HEK293 (cell line): ENCODE measurements at regions not wholly inside any gene's neighbourhood (a gene's known extent, or its start where the extent isn't known, plus 50 kb on each side); places are given as distances from the start of the nearest gene placed in this dataset.
A peak's percentile ranks its signal among the peaks of the same experiment; 100 is the strongest.
"Not testable (repeated sequence)": the region's sequence is repeated elsewhere in the genome, so short reads cannot be mapped to it uniquely, and the experiment has no call there.

Source experiments
- CTCF ChIA-PET: fragments of 350-600 bp; formaldehyde crosslinking; extraction: SDS; loops from one replicate; lab custom pipeline; 2021; ENCODE audit warnings: antibody characterized with exemption; lab: Yijun Ruan, JAX
- POLR2A ChIA-PET: fragments of 300-600 bp; formaldehyde crosslinking; extraction: SDS; loops from one replicate; lab custom pipeline; 2020; ENCODE audit warnings: antibody characterized with exemption, inconsistent platforms; lab: Yijun Ruan, JAX
- H3K27ac ChIP-seq: fragments of 200-500 bp; sonication (Bioruptor generic); 2 replicates; pipeline ENCODE4 v1.5.1; 2014; ENCODE audit warnings: low read depth, low read length, control low read depth, inconsistent platforms; ENCODE audit errors: extremely low read depth
- H3K36me3 ChIP-seq, 2 experiments: fragments of 200-500 bp in 1 of 2; sonication (Bioruptor generic) in 1 of 2; 1 replicate in 1 of 2; 2 replicates in 1 of 2; pipeline ENCODE4 v1.5.1; 2014 to 2017; ENCODE audit warnings: inconsistent platforms in 2 of 2, low read length in 2 of 2; ENCODE audit not compliant: control insufficient read depth in 2 of 2, insufficient read depth in 1 of 2
- H3K4me1 ChIP-seq: fragments of 200-500 bp; sonication (Bioruptor generic); 2 replicates; pipeline ENCODE4 v1.5.1; 2014; ENCODE audit warnings: mild to moderate bottlenecking, low read length, inconsistent platforms; ENCODE audit not compliant: control insufficient read depth, insufficient read depth
- H3K4me3 ChIP-seq: 2 replicates; pipeline ENCODE4 v1.5.1; 2011; ENCODE audit warnings: low read depth, mild to moderate bottlenecking, control low read depth, low read length, moderate library complexity
- H3K9me3 ChIP-seq: fragments of 200-500 bp; sonication (Bioruptor generic); 2 replicates; pipeline ENCODE4 v1.5.1; 2014; ENCODE audit warnings: low read depth, low read length, inconsistent platforms; ENCODE audit not compliant: control insufficient read depth, insufficient read depth
- OVOL3 ChIP-seq: fragments of 450-650 bp; formaldehyde crosslinking; IDR thresholded peaks from 2 replicates; pipeline ENCODE4 v1.5.1; 2016; ENCODE audit warnings: missing biosample characterization, missing genetic modification characterization
- PRDM4 ChIP-seq: fragments of 450-650 bp; formaldehyde crosslinking; IDR thresholded peaks from 2 replicates; pipeline ENCODE4 v1.5.1; 2017; ENCODE audit warnings: missing biosample characterization, missing genetic modification characterization
- PRDM6 ChIP-seq: fragments of 450-650 bp; formaldehyde crosslinking; IDR thresholded peaks from 2 replicates; pipeline ENCODE4 v1.5.1; 2017; ENCODE audit warnings: missing biosample characterization, missing genetic modification characterization
- SCRT1 ChIP-seq: fragments of 450-650 bp; formaldehyde crosslinking; IDR thresholded peaks from 2 replicates; pipeline ENCODE4 v1.5.1; 2016; ENCODE audit warnings: missing biosample characterization, missing genetic modification characterization, borderline replicate concordance
- ZBTB26 ChIP-seq: fragments of 450-650 bp; formaldehyde crosslinking; optimal IDR thresholded peaks from 2 replicates; pipeline ENCODE3; 2016; ENCODE audit warnings: missing biosample characterization, mild to moderate bottlenecking, missing genetic modification characterization
- ZBTB6 ChIP-seq: fragments of 450-650 bp; formaldehyde crosslinking; IDR thresholded peaks from 2 replicates; pipeline ENCODE4 v1.5.1; 2017; ENCODE audit warnings: missing biosample characterization, missing genetic modification characterization
- ZFHX2 ChIP-seq: fragments of 450-650 bp; formaldehyde crosslinking; conservative IDR thresholded peaks from 2 replicates; pipeline ENCODE4 v1.5.1; 2016; ENCODE audit warnings: missing biosample characterization, missing genetic modification characterization
- ZNF10 ChIP-seq: fragments of 450-650 bp; formaldehyde crosslinking; IDR thresholded peaks from 2 replicates; pipeline ENCODE4 v1.5.1; 2017; ENCODE audit warnings: missing biosample characterization, missing genetic modification characterization
- ZNF140 ChIP-seq: fragments of 450-650 bp; formaldehyde crosslinking; IDR thresholded peaks from 2 replicates; pipeline ENCODE4 v1.5.1; 2016; ENCODE audit warnings: missing biosample characterization, missing genetic modification characterization
- ZNF16 ChIP-seq: fragments of 450-650 bp; formaldehyde crosslinking; IDR thresholded peaks from 2 replicates; pipeline ENCODE4 v1.5.1; 2016; ENCODE audit warnings: low read depth, missing biosample characterization, missing genetic modification characterization
- ZNF184 ChIP-seq: fragments of 450-650 bp; IDR thresholded peaks from 2 replicates; pipeline ENCODE4 v1.5.1; 2018; ENCODE audit warnings: missing biosample characterization, mild to moderate bottlenecking, missing genetic modification characterization
- ZNF214 ChIP-seq: fragments of 450-650 bp; formaldehyde crosslinking; IDR thresholded peaks from 2 replicates; pipeline ENCODE4 v1.5.1; 2017; ENCODE audit warnings: missing biosample characterization, mild to moderate bottlenecking, missing genetic modification characterization, borderline replicate concordance
- ZNF223 ChIP-seq: fragments of 450-650 bp; formaldehyde crosslinking; IDR thresholded peaks from 2 replicates; pipeline ENCODE4 v1.5.1; 2016; ENCODE audit warnings: missing biosample characterization, missing genetic modification characterization
- ZNF266 ChIP-seq: fragments of 450-650 bp; formaldehyde crosslinking; IDR thresholded peaks from 2 replicates; pipeline ENCODE4 v1.5.1; 2016; ENCODE audit warnings: missing biosample characterization, missing genetic modification characterization, low read depth
- ZNF324 ChIP-seq: fragments of 450-650 bp; formaldehyde crosslinking; IDR thresholded peaks from 2 replicates; pipeline ENCODE4 v1.5.1; 2016; ENCODE audit warnings: missing biosample characterization, missing genetic modification characterization
- ZNF354C ChIP-seq: fragments of 450-650 bp; formaldehyde crosslinking; IDR thresholded peaks from 2 replicates; pipeline ENCODE4 v1.5.1; 2016; ENCODE audit warnings: missing biosample characterization, missing genetic modification characterization, low read depth, borderline replicate concordance
- ZNF664 ChIP-seq: fragments of 450-650 bp; formaldehyde crosslinking; IDR thresholded peaks from 2 replicates; pipeline ENCODE4 v1.5.1; 2016; ENCODE audit warnings: missing biosample characterization, missing genetic modification characterization
- ZNF707 ChIP-seq: fragments of 450-650 bp; formaldehyde crosslinking; IDR thresholded peaks from 2 replicates; pipeline ENCODE4 v1.5.1; 2016; ENCODE audit warnings: missing biosample characterization, missing genetic modification characterization
- ZSCAN16 ChIP-seq: fragments of 450-650 bp; formaldehyde crosslinking; IDR thresholded peaks from 2 replicates; pipeline ENCODE4 v1.5.1; 2016; ENCODE audit warnings: missing biosample characterization, missing genetic modification characterization

- H3K27ac ChIP-seq, H3K36me3 ChIP-seq, H3K4me3 ChIP-seq, POLR2A ChIA-PET, H3K4me1 ChIP-seq, H3K9me3 ChIP-seq, CTCF ChIA-PET: not testable (repeated sequence)
- TF ChIP-seq ZNF707 (tag by site-specific recombination): peak; percentile 72
These were observed 104.0 kb downstream of the IFI44 start for GRCh38 chr1:78753679-78754078.

- no peaks in the 10 kb centered on the region for H3K9me3 ChIP-seq
- H3K4me3 ChIP-seq: no peak overlapping the region
- no peaks in the 10 kb centered on the region for H3K36me3 ChIP-seq
- ChIA-PET CTCF (interaction anchor here (0.6 kb wide), 1 partner anchor 24 kb away, joined by 5 read pairs; no protein-coding TSS in a partner anchor), POLR2A (no interaction called here)
- TF ChIP-seq ZBTB26 (tag by site-specific recombination) (no peak), ZNF266 (tag by site-specific recombination) (no peak), OVOL3 (no peak), ZNF354C (no peak), ZNF16 (tag by site-specific recombination) (no peak), SCRT1 (no peak), ZBTB6 (no peak)
- no peaks in the 10 kb centered on the region for H3K4me1 ChIP-seq
- H3K27ac ChIP-seq: no peak overlapping the region
These were observed 106.4 kb downstream of the IFI44 start for GRCh38 chr1:78755986-78756385.

- Histone ChIP-seq H3K36me3 (no peaks in the 10 kb centered on the region), H3K27ac (no peak overlapping the region), H3K4me3 (no peak overlapping the region), H3K9me3 (no peaks in the 10 kb centered on the region), H3K4me1 (no peaks in the 10 kb centered on the region)
- POLR2A ChIA-PET: no interaction called here
- CTCF ChIA-PET: no interaction called here
- TF ChIP-seq ZNF214 (tag by site-specific recombination) (no peak), ZNF10 (tag by site-specific recombination) (no peak), ZSCAN16 (tag by site-specific recombination) (no peak), PRDM4 (tag by site-specific recombination) (no peak), ZNF664 (no peak), ZNF324 (no peak), ZNF140 (no peak), ZNF223 (no peak), ZFHX2 (tag by site-specific recombination) (no peak), ZNF184 (tag by site-specific recombination) (no peak), PRDM6 (tag by site-specific recombination) (no peak)
These were observed 108.9 kb downstream of the IFI44 start for GRCh38 chr1:78758506-78758905.
